Mucosa of descending colon (tissue), 3 donors: ENCODE measurements at regions not wholly inside any gene's neighbourhood (a gene's known extent, or its start where the extent isn't known, plus 50 kb on each side); places are given as distances from the start of the nearest gene placed in this dataset.

ENCODE experiments used
- ATAC-seq: fragments of 200-7000 bp; cut with Tn5 transposase; one replicate; pipeline ENCODE4 v1.9.1; 2020; ENCODE audit warnings: mild to moderate bottlenecking, moderate library complexity
- DNase-seq, 3 donors: peaks; one replicate each; pipeline ENCODE4 v3.0.0-alpha.2; 2020
- H3K36me3 ChIP-seq: fragments of 200-600 bp; one replicate; pipeline ENCODE4 v1.8.0; 2021; ENCODE audit warnings: low read depth, mild to moderate bottlenecking
- H3K4me1 ChIP-seq: fragments of 200-600 bp; one replicate; pipeline ENCODE4 v1.8.0; 2021; ENCODE audit warnings: low read depth, mild to moderate bottlenecking
- H3K4me3 ChIP-seq: fragments of 200-600 bp; one replicate; pipeline ENCODE4 v1.8.0; 2021; ENCODE audit warnings: mild to moderate bottlenecking
- H3K9me3 ChIP-seq: fragments of 200-600 bp; one replicate; pipeline ENCODE4 v1.8.0; 2021; ENCODE audit warnings: mild to moderate bottlenecking
- CTCF ChIP-seq: fragments of 200-600 bp; IDR thresholded peaks from one replicate; pipeline ENCODE4 v1.8.0; 2022; ENCODE audit warnings: antibody characterized with exemption, mild to moderate bottlenecking
- intact Hi-C, 2 donors: fragments of 100-400 bp; cut with DNase I in 1 of 2; cut with micrococcal nuclease in 1 of 2; formaldehyde crosslinking; loops; one replicate each; pipeline versions ENCODE4 v1.11.0 to v1.11.1; 2022; cut with DNase I, micrococcal nuclease
- donor health status: DM: no; HTN: no; CAD: no; lungs with moderate emphysema.
- donor health status: DM: no; HTN: no; CAD: no.
- donor health status: DM: no; HTN: yes; CAD: no.

- intact Hi-C loops = no loop called here
- DNase-seq (no peak), ATAC-seq (no peak)
- Histone ChIP-seq H3K4me1 (no peaks in the 10 kb centered on the region), H3K4me3 (no peak overlapping the region), H3K36me3 (no peaks in the 10 kb centered on the region), H3K9me3 (no peaks in the 10 kb centered on the region)
- TF ChIP-seq CTCF = no peak
These were observed 396.7 kb upstream of the C1orf87 start for GRCh38 chr1:60470246-60470645.

- H3K4me3 ChIP-seq = no peak overlapping the region
- H3K9me3 ChIP-seq = no peaks in the 10 kb centered on the region
- no peak for ATAC-seq
- DNase-seq = no peak
- H3K36me3 ChIP-seq = no peaks in the 10 kb centered on the region
- TF ChIP-seq CTCF = no peak
- intact Hi-C loops = no loop called here
- H3K4me1 ChIP-seq = no peaks in the 10 kb centered on the region
These were observed 390.2 kb upstream of the C1orf87 start for GRCh38 chr1:60463786-60464185.

GRCh38 chr1:60463146-60463545, 389.6 kb upstream of the C1orf87 start:
- H3K4me3 ChIP-seq = no peak overlapping the region

GRCh38 chr1:60461925-60462595, 388.5 kb upstream of the C1orf87 start:
- no peak for DNase-seq

More at GRCh38 chr1:60463146-60463545, 389.6 kb upstream of the C1orf87 start:
- no peak for TF ChIP-seq CTCF
- DNase-seq = no peak
- no peak for ATAC-seq
- H3K36me3 ChIP-seq = no peaks in the 10 kb centered on the region
- intact Hi-C loops = no loop called here
- no peaks in the 10 kb centered on the region for H3K9me3 ChIP-seq
- no peaks in the 10 kb centered on the region for H3K4me1 ChIP-seq

GRCh38 chr1:60458111-60458510, 384.5 kb upstream of the C1orf87 start:
- DNase-seq = no peak
- H3K36me3 ChIP-seq = no peaks in the 10 kb centered on the region
- intact Hi-C loops = no loop called here
- H3K9me3 ChIP-seq = no peaks in the 10 kb centered on the region
- no peaks in the 10 kb centered on the region for H3K4me1 ChIP-seq
- TF ChIP-seq CTCF = no peak
- no peak overlapping the region for H3K4me3 ChIP-seq
- ATAC-seq = no peak

More at GRCh38 chr1:60461925-60462595, 388.5 kb upstream of the C1orf87 start:
- H3K9me3 ChIP-seq = no peaks in the 10 kb centered on the region
- no peak for ATAC-seq
- H3K36me3 ChIP-seq = no peaks in the 10 kb centered on the region
- no peak overlapping the region for H3K4me3 ChIP-seq
- no peaks in the 10 kb centered on the region for H3K4me1 ChIP-seq
- intact Hi-C loops = no loop called here
- no peak for TF ChIP-seq CTCF

- DNase-seq (peak; percentile 16 to 79 (median 43)), ATAC-seq (peak; percentile 83)
- no peak overlapping the region for H3K4me3 ChIP-seq
- intact Hi-C loops = no loop called here
- H3K9me3 ChIP-seq = no peaks in the 10 kb centered on the region
- no peak for TF ChIP-seq CTCF
- H3K36me3 ChIP-seq = no peaks in the 10 kb centered on the region
- H3K4me1 ChIP-seq = no peaks in the 10 kb centered on the region
These were observed 376.3 kb upstream of the C1orf87 start for GRCh38 chr1:60449876-60450275.
